HG02759 (cell line): ENCODE measurements at regions not wholly inside any gene's neighbourhood (a gene's known extent, or its start where the extent isn't known, plus 50 kb on each side); places are given as distances from the start of the nearest gene placed in this dataset.
"Not testable (repeated sequence)": the region's sequence is repeated elsewhere in the genome, so short reads cannot be mapped to it uniquely, and the experiment has no call there.

Source experiments
- ATAC-seq: cut with Tn5 transposase; IDR thresholded peaks from one replicate; pipeline ENCODE4 v1.9.1; 2021; ENCODE audit warnings: mild to moderate bottlenecking, moderate library complexity; ENCODE audit not compliant: unreplicated experiment

DNA sequence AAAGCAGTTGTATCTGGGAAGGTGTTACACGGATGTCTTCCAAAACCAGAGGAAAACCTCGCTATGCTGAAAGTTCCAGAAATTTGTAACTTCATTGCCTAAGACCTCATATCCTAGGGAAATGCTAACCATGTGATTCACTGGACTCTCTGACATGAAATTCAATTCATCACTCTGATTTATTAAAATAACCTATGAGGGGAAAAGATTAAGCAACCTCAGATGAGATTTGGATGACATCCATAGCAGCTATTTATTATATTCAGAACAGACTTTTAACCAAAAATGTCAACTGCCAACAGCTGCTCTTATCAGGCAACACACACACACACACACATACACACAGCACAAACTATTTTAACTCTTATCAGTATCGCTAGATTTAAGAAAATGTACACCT lies 1006.4 kb upstream of the CTNND2 start:
- no peak for ATAC-seq

DNA sequence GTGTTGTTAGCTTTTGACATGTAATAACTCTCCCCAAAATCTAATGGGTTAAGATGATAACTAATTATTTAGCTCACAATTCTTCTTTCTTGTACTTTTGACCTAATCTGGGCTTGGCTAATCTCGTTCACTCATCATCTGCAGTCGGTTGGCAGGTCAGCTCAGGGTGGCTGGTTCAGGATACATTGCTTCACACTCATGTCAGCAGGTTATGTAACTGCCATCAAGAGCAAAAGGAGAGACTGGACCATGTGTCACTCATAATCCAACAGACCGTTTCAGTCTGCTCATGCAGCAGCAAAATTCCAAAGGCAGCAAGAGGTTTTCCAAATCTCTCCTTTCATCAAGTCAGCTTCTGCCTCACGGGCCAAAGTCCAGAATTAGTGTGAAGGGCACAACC lies 998.4 kb upstream of the CTNND2 start:
- ATAC-seq, result no peak

DNA sequence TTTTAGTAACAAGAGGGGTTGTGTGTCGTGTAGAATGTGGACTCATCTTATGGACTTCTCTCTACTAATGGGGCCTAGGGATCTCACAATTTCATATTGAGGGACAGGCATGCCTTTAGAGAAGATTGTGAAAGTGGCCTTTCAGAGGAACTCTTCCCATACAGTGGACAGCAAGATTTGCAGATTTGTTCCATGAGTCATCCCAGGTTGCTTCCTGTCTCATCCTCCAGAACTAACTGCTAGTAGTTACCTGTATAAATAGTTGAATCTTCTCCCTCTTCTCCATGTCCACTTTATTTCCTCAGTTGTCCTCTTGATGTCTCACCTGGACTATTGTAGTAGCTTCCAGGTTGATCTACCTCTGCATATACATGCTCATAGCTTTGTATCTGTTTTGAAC lies 997.5 kb upstream of the CTNND2 start:
- no peak for ATAC-seq

DNA sequence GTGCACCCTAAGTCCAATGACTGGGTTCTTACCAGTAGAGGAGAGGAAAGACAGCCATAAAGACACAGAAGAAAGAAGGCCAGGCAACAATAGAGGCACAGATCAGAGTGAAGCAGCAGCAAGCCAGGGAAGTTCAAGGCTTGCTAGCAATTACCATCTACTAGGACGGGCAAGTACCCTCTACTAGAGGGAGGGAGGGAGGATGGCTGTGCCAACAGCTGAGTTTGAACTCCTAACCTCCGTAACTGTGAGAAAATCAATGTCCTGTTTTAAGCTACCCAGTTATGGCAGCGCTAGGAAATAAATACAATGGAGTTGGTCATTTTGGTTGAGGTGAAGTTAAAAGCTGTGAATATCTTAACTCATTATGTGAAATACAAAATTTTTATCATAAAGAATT lies 991.8 kb upstream of the CTNND2 start:
- ATAC-seq, result no peak

DNA sequence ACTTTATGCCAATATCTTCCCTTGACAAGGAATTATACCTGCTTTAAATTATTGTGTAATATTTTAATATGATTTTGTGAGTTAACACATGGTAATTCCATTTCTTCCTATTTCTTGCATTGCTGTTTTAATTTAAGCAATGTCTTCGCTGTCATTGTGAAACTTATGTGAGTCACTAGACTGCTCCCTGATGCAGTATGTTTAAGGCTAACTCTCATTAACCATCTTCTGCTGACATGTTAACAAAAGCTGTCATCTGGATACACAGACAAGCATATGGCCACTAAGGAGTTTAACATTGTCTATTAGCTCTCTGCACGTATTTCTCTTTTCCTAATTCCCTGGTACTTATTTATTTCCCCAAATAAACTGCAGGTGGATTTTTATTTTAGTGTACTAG lies 980.8 kb upstream of the CTNND2 start:
- ATAC-seq, result no peak

DNA sequence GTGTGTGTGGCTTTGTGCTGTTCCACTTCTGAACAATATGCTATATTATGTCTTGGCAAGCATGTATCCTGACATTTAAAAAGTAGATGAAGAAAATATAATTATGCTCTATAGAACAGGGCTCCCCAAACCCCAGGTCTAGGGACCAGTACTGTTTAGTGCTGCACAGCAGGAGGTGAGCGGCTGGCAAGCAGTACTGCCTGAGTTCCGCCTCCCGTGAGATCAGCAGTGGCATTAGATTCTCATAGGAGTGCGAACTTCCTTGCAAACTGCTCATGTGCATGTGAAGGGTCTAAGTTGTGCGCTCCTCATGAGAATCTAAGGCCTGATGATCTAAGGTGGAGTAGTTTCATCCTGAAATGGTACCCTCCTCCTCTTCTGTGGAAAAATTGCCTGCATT lies 979.1 kb upstream of the CTNND2 start:
- ATAC-seq, result no peak

DNA sequence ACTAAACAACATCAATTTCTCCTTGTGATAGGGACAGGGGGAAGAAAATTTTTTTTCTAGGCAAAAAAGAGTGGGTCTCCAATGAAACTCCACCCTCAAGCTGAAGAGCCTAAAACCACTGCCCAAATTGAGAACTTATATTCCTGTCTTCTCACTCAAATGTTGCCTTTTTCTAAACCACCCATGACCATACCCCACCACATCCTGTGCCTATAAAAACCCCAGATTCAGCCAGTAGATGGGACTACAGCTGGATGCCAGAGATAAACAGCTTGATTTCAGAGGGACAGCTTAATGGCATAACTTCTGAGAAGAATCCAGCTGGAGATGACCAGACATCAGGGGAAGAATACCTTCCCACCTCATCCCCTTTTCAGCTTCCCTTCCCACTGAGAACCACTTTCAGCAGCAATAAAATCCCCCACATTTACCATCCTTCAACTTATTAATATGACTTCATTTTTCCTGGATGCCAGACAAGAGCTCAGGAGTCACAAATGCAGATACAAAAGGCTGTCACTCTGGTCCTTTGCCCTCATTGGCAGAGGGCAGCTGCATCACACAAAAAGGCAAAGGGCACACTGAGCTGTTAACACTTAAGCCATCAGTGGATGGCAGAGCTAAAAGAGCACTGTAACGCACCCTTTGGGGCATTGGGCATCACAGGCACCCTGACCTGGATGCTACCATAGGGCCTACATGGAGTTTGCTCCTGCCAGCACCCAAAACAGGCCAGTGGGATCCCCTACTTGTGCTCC lies 972.5 kb upstream of the CTNND2 start:
- no peak for ATAC-seq

DNA sequence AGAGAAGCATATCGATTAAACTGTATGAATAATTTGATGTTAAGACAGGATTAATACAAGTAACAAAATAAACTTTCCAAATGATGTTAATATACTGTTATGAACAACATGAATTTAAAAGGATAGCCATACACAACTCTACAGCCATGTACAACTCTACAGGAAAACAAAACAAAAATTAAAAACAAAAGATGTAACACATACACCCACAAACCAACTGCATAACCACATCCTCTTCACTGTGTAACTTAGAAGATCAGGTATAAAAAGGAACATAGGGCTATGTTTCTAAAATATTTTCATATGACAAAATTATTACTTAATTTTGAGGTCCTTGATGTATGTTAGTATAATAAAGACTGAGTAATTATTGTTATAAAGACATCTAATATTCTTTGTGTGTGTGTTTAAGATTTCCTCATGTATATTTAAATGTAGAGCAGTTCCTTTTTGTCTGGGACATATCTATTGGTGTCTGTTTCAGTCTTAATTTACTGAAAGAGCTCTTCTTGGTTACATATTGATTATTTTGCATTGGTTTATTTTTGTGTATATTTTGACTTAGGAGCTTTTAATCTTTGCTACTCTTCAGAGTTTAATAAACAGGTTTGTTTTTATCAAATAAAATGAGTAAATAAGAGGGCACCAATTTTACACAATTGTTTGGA lies 966.8 kb upstream of the CTNND2 start:
- ATAC-seq, result no peak

DNA sequence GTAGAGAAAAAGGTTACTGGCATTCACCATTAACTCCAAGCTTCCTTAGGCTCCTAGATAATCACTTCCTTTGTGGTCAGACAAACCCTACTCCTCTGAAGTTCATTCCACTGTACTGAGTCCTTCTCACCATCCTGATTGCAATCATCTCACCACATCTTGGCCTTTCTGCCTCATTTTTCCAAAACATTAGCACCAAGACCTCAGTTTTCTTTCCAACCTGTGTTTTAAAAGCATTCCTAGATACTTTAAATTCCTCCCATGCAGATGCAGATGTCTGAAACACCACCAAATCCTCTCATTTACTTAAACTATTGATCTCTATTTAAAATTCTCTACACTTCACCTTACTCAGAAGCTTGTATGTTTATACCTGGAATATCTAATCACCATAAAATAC lies 961.3 kb upstream of the CTNND2 start:
- no peak for ATAC-seq

DNA sequence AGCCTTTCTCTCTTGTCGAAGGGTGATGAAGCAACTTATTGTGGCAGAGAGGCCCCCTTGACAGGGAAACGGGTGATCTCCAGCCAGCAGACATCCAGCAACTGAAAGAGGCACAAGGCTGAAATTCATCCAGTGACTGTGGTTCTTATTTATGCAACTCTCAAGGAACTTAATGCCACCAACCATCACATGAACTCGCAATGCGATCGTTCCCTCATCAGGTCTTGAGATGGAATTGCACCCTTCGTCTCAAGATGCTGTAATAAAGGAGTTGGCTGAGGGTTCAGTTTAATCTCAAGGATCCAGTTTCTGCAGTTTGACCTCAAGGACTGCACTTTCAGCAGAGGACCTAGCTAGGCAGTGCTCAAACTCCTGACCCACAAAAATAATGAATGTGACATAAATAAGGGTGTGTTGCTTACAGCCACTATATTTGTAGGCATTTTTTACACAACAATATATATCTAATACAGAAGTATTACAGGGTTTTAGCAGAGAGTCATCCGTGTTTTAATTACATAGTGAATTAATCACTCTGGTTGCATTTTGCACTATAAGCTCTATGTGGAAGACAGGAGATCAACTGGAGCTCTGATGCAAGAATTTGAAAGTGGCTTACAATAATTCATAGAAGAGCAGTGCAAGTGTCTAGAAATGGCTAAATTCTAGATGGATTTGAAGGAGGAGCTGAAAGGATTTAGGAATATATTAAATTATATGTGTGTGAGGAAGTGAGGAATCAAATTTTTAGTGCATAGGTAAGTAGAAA lies 957.8 kb upstream of the CTNND2 start:
- no peak for ATAC-seq

DNA sequence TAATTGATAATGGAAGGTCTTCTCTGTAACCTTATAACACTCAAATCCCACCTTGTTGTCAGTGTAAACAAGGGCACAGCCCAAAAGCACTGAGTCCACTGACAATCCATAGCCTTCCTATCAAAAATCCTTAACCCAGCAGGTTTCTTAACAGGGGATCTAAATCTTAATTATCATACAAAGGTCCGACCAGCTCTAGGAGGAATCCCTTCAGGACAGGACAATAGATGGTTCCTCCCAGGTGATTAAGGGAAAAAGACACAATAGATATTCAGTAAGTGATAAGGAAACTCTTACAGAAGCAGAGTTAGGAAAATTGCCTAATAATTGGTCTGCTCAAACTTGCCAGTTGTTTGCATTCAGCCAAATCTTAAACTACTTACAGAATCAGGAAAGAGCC lies 951.9 kb upstream of the CTNND2 start:
- not testable (repeated sequence) for ATAC-seq

DNA sequence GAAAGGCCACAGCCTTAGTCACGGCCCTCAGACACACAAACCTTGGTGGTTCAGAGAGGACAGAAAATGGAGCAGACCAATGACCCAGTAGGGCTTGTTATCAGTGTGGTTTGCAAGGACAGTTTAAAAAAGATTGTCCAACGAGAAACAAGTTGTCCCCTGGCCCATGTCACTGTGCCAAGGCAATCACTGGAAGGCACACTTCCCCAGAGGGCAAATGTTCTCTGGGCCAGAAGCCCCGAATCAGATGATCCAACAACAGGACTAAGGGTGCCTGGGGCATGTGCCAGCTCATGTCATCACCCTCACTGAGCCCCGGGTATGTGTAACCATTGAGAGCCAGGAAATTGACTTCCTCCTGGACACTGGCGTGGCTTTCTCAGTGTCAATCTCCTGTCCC lies 950.1 kb upstream of the CTNND2 start:
- ATAC-seq, result no peak

DNA sequence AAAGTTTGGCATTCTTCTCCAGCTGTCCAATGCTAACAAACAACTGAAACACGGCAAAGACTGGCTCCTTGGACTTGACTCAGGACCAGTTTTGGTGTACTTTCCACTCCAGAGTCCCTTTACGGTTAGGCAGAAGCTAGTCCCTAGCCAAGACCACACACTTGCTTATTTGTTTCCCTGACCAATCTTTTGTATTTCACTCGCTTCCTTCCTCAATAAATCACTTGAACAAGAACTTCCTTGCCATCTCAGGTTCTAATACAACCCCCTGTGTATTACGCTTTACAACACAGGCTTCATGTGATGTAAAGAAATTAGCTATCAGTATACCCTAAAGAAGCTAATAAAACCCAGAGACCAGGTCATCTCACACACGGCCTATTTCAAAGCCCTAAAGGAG lies 947.5 kb upstream of the CTNND2 start:
- no peak for ATAC-seq

DNA sequence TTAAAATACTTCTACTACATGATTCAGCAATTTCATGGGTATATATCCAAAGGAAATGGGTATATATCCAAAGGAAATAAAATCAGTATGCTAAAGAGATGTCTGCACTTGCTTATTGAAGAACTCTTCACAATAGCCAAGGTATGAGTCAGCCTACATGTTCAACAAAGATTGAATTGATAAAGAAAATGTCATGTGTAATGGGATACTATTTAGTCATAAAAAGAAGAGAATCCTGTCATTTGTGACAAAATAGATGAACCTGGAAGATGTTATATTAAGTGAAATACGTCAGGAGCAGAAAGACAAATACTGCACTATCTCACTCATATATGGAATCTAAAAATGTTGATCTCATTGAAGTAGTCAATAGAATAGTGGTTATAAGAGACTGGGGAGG lies 944.5 kb upstream of the CTNND2 start:
- ATAC-seq, result no peak

DNA sequence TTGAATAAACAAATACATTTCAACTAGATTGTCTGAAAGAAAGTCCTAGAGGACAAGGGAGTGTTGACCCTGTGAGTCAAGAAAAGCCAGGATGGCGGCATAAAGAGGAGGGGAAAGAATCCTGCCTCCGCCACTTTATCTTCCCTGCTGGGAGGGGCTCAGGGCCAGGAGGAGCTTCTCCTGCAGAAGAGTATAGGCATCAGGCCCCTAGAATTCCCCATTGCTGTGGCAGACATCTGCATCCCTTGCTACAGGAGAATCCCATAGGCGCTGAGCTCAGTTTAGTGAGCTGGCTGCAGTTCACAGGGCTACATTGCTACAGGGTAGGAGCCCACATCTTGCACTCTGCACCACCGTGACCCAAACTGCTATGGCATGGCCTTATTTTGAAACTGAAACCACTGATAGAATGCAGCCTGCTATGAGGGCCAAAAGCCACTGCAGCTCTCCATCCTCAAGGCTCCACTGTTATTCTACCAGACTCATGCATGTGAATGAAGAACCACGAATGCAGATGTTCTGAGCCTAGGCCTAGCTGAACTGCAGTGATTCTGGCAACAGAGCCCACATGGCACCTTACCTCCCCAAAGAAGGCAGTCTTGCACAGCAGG lies 941.4 kb upstream of the CTNND2 start:
- ATAC-seq, result no peak

DNA sequence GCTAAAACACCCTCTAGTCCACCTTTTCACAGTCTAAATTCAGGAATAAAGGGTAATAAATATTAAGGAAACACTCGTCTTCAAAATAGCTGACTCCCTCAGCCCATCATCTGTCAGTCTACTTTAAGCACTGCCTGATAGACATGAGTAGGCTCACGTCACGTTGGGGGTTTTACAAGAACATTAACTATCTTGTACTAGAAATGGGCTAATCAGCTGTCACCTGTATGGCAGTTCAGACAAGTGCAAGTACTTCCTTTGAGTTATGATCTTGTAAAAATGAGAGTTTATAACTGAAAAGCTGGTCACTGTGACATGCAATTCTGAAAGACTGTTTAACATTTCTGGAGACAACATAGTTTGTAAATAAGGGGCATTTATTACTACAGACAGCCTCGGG lies 936.7 kb upstream of the CTNND2 start:
- no peak for ATAC-seq

DNA sequence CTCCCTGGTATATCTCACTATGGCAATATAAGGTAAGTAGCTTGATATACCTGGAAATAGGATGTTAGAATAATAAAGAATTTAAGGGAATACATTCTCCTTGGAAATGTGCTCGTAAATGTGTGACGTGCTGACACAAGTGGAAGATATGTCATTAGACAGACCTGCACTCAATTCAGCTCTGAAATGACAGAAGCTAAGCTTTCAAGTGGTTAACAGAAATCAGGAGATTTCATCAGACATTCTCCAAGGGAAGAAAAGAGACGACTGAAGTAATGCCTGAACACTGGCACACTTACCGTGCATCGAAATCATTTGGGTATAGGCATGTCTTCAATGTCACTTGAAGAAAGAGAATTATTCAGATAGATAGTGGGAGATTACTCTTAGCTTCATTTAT lies 933.3 kb upstream of the CTNND2 start:
- ATAC-seq, result no peak

DNA sequence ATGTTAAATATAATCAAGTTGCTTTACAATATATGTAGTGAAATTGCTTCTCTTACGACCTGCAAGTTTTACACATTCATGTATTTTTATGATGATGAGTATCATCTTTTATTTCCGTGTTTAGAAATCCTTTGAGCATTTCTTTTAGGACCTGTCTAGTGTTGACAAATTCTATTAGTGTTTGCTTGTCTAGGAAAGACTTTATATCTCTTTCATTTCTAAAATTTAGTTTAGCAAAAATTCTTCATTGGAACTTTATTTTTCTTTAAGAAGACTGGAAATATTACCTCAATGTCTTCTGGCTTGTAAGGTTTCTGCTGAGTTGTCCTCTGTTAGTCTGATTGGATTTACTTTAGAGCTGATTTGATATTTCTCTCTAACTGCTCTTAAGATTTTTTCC lies 920.9 kb upstream of the CTNND2 start:
- ATAC-seq, result no peak

DNA sequence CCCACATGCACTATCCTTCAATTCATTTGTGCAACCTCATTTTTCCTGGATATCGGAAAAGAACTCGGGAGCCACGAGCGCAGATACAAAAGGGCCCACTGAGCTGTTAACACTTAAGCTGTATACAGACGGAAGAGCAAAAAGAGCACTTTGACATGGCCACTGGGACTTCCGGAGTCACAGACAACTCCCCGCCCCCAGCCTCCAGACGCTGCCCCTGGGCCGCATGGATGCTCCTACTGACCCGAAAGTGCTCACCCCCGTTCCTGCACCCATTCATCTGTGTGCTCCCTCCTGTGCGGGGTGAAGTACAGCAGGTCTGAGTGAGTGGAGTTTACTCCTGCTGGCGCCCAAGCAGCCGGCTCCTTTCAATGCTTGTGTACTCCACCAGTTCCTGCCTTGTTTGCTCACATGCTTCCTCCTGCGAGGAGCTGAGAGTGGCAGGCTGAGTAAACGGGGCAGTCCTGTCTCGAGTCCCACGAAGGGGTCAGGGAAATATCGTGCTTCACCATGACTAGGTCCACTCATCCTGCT lies 901.0 kb upstream of the CTNND2 start:
- no peak for ATAC-seq

DNA sequence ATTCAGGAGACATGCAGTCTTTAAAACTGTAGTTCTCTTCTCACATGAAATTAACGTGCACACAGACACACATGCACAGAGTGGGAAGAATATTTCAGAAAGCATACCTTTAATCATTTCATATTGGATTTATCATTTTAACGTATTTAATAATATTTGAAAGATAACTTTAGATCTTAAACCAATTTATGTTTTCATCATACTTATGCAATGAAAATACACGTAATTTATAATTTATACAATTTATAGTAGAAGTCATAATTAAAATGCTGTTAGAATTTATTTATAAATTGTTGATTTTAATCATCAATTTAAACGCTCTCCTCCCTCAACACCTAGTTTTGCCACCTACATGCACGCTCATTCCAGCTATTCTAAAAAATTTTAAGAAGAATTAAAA lies 894.9 kb upstream of the CTNND2 start:
- no peak for ATAC-seq

DNA sequence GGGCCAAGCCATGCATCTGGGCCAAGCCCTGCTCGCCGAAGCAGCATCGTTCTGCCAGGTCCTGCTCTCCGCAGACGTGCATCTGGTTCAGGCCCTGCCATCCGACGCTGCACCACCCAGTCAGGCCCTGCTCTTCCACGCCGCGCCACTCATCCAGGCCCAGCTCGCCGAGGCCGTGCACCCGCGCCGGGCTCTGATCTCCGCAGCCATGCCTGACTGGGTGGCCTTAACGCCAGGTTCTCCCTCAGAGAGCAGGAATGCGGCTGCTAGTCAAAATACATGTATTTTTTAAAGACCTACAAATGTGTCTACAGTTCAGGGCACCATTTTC lies 891.1 kb upstream of the CTNND2 start:
- no peak for ATAC-seq
